ENCODE measurements at regions not wholly inside any gene's neighbourhood (a gene's known extent, or its start where the extent isn't known, plus 50 kb on each side); places are given as distances from the start of the nearest gene placed in this dataset.

- H3K4me3 ChIP-seq (ENCODE audit: low read depth, low read length): no peak overlapping the region
- no peak for TF ChIP-seq CTCF (IDR thresholded peaks at IDR 0.05; ENCODE audit: borderline replicate concordance, insufficient read depth, low read depth, low read length)
These were observed 203.9 kb downstream of the C9orf50 start for GRCh38 chr9:129416821-129417539.

- no peak for TF ChIP-seq CTCF (IDR thresholded peaks at IDR 0.05; ENCODE audit: borderline replicate concordance, insufficient read depth, low read depth, low read length)
- H3K4me3 ChIP-seq (ENCODE audit: low read depth, low read length): no peak overlapping the region
These were observed 204.8 kb downstream of the C9orf50 start for GRCh38 chr9:129415942-129416651.

- no peak for TF ChIP-seq CTCF (IDR thresholded peaks at IDR 0.05; ENCODE audit: borderline replicate concordance, insufficient read depth, low read depth, low read length)
- H3K4me3 ChIP-seq (ENCODE audit: low read depth, low read length): no peak overlapping the region
These were observed 205.6 kb downstream of the C9orf50 start for GRCh38 chr9:129414993-129415941.

- no peak for TF ChIP-seq CTCF (IDR thresholded peaks at IDR 0.05; ENCODE audit: borderline replicate concordance, insufficient read depth, low read depth, low read length)
- peak overlapping the region; percentile 62 for H3K4me3 ChIP-seq (ENCODE audit: low read depth, low read length)
These were observed 206.4 kb downstream of the C9orf50 start for GRCh38 chr9:129414377-129414992.

- H3K4me3 ChIP-seq (ENCODE audit: low read depth, low read length): peak overlapping the region; percentile 62
- no peak for TF ChIP-seq CTCF (IDR thresholded peaks at IDR 0.05; ENCODE audit: borderline replicate concordance, insufficient read depth, low read depth, low read length)
These were observed 207.1 kb downstream of the C9orf50 start for GRCh38 chr9:129413537-129414376.
